ENCODE measurements at regions not wholly inside any gene's neighbourhood (a gene's known extent, or its start where the extent isn't known, plus 50 kb on each side); places are given as distances from the start of the nearest gene placed in this dataset.

DNA sequence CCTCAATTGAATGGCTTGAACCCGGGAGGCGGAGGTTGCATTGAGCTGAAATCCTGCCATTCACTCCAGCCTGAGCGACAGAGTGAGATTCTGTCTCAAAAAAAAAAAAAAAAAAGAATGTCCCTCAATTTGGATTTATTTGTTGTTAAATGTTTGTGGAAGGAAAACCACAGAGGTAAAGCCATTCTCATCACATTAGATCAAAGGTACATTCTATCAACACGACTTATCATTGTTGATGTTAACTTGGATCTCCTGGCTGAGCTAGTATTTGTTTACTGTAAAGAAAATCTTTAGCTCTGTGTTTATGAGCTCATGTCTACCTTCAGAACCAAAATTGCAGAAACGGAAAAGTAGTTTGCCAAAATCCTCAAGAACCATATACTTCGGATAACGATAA lies 91.4 kb upstream of the SALL4 start:
- 57% methylated on average over 7 of the region's 7 CpGs for WGBS
- Histone ChIP-seq H3K27me3 (replicated peaks; ENCODE audit: insufficient read depth) (no peaks in the 10 kb centered on the region), H3K4me3 (no peak overlapping the region), H3K36me3 (no peaks in the 10 kb centered on the region), H3K9me3 (no peaks in the 10 kb centered on the region), H3K4me1 (replicated peaks) (no peaks in the 10 kb centered on the region), H3K27ac (no peak overlapping the region)
- DNase-seq (ENCODE audit: low spot score) = no peak
- intact Hi-C loops (cut with DNase I) = no loop called here
- TF ChIP-seq, protein P1, sequence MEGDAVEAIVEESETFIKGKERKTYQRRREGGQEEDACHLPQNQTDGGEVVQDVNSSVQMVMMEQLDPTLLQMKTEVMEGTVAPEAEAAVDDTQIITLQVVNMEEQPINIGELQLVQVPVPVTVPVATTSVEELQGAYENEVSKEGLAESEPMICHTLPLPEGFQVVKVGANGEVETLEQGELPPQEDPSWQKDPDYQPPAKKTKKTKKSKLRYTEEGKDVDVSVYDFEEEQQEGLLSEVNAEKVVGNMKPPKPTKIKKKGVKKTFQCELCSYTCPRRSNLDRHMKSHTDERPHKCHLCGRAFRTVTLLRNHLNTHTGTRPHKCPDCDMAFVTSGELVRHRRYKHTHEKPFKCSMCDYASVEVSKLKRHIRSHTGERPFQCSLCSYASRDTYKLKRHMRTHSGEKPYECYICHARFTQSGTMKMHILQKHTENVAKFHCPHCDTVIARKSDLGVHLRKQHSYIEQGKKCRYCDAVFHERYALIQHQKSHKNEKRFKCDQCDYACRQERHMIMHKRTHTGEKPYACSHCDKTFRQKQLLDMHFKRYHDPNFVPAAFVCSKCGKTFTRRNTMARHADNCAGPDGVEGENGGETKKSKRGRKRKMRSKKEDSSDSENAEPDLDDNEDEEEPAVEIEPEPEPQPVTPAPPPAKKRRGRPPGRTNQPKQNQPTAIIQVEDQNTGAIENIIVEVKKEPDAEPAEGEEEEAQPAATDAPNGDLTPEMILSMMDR (IDR thresholded peaks at IDR 0.05) = no peak
- TF ChIP-seq POLR2AphosphoS5 (IDR thresholded peaks at IDR 0.05) (no peak), POLR2A (IDR thresholded peaks at IDR 0.05) (no peak)

- Histone ChIP-seq H3K36me3 (no peaks in the 10 kb centered on the region), H3K4me1 (replicated peaks) (no peaks in the 10 kb centered on the region), H3K4me3 (no peak overlapping the region), H3K27ac (no peak overlapping the region), H3K27me3 (replicated peaks; ENCODE audit: insufficient read depth) (no peaks in the 10 kb centered on the region), H3K9me3 (no peaks in the 10 kb centered on the region)
- no peak for DNase-seq (ENCODE audit: low spot score)
- WGBS = 86% methylated on average over 9 of the region's 9 CpGs
- intact Hi-C loops (cut with DNase I) = no loop called here
- TF ChIP-seq POLR2AphosphoS5 (IDR thresholded peaks at IDR 0.05) = no peak
- TF ChIP-seq POLR2A (IDR thresholded peaks at IDR 0.05) = no peak
- TF ChIP-seq, protein P1 (IDR thresholded peaks at IDR 0.05) = no peak
Observed at GRCh38 chr20:51890003-51890402, 87.7 kb upstream of the SALL4 start.

- intact Hi-C loops (cut with DNase I) = no loop called here
- H3K27ac ChIP-seq = no peak overlapping the region
- H3K36me3 ChIP-seq = no peaks in the 10 kb centered on the region
- no peaks in the 10 kb centered on the region for H3K9me3 ChIP-seq
- H3K4me1 ChIP-seq (replicated peaks) = no peaks in the 10 kb centered on the region
- H3K4me3 ChIP-seq = no peak overlapping the region
- H3K27me3 ChIP-seq (replicated peaks; ENCODE audit: insufficient read depth) = no peaks in the 10 kb centered on the region
- no peak for DNase-seq (ENCODE audit: low spot score)
- TF ChIP-seq POLR2AphosphoS5 (IDR thresholded peaks at IDR 0.05) = no peak
- TF ChIP-seq, protein P1 (IDR thresholded peaks at IDR 0.05) = no peak
- no peak for TF ChIP-seq POLR2A (IDR thresholded peaks at IDR 0.05)
- 50% methylated on average over 4 of the region's 4 CpGs for WGBS
Observed at GRCh38 chr20:51889466-51889865, 87.1 kb upstream of the SALL4 start.

GRCh38 chr20:51888291-51888690 lies 86.0 kb upstream of the SALL4 start:
- intact Hi-C loops (cut with DNase I) = no loop called here
- no peak for DNase-seq (ENCODE audit: low spot score)
- TF ChIP-seq, protein P1 (IDR thresholded peaks at IDR 0.05) = no peak
- no peak for TF ChIP-seq POLR2AphosphoS5 (IDR thresholded peaks at IDR 0.05)
- no peak for TF ChIP-seq POLR2A (IDR thresholded peaks at IDR 0.05)
- Histone ChIP-seq H3K36me3 (no peaks in the 10 kb centered on the region), H3K27me3 (replicated peaks; ENCODE audit: insufficient read depth) (no peaks in the 10 kb centered on the region), H3K4me3 (no peak overlapping the region), H3K27ac (no peak overlapping the region), H3K9me3 (no peaks in the 10 kb centered on the region), H3K4me1 (replicated peaks) (no peaks in the 10 kb centered on the region)
- WGBS = 84% methylated on average over 10 of the region's 10 CpGs

GRCh38 chr20:51886891-51887608 lies 84.7 kb upstream of the SALL4 start:
- Histone ChIP-seq H3K36me3 (no peaks in the 10 kb centered on the region), H3K27ac (no peak overlapping the region), H3K27me3 (replicated peaks; ENCODE audit: insufficient read depth) (no peaks in the 10 kb centered on the region), H3K9me3 (no peaks in the 10 kb centered on the region), H3K4me3 (no peak overlapping the region), H3K4me1 (replicated peaks) (no peaks in the 10 kb centered on the region)
- no peak for DNase-seq (ENCODE audit: low spot score)
- WGBS = 68% methylated on average over 5 of the region's 5 CpGs
- TF ChIP-seq POLR2A (IDR thresholded peaks at IDR 0.05) = no peak
- TF ChIP-seq, protein P1 (IDR thresholded peaks at IDR 0.05) = no peak
- no peak for TF ChIP-seq POLR2AphosphoS5 (IDR thresholded peaks at IDR 0.05)
- intact Hi-C loops (cut with DNase I) = no loop called here
